Sigmoid colon (tissue), 6 donors: ENCODE measurements at regions not wholly inside any gene's neighbourhood (a gene's known extent, or its start where the extent isn't known, plus 50 kb on each side); places are given as distances from the start of the nearest gene placed in this dataset.
"Not testable (repeated sequence)": the region's sequence is repeated elsewhere in the genome, so short reads cannot be mapped to it uniquely, and the experiment has no call there.

ENCODE experiments used
- DNase-seq: peaks from one replicate; pipeline ENCODE4 v3.0.0-alpha.2; 2019
- H3K27ac ChIP-seq, 4 donors: fragments of 200-600 bp; sonication (generic); one replicate each; pipeline ENCODE4 v1.5.1; 2016 to 2019; ENCODE audit warnings: mild to moderate bottlenecking in 1 of 4
- H3K27me3 ChIP-seq, 3 donors: fragments of 200-600 bp; sonication (generic); one replicate each; pipeline ENCODE4 v1.5.1; 2019; ENCODE audit warnings: mild to moderate bottlenecking in 1 of 3
- H3K36me3 ChIP-seq, 4 donors: fragments of 200-600 bp; sonication (generic); one replicate each; pipeline ENCODE4 v1.5.1; 2016 to 2019
- H3K4me1 ChIP-seq, 4 donors: fragments of 200-600 bp; sonication (generic); one replicate each; pipeline ENCODE4 v1.5.1; 2017 to 2019
- H3K4me3 ChIP-seq, 4 donors: fragments of 200-600 bp; sonication (generic); one replicate each; pipeline ENCODE4 v1.5.1; 2017 to 2019; ENCODE audit warnings: mild to moderate bottlenecking in 2 of 4, moderate library complexity in 1 of 4
- H3K9me3 ChIP-seq, 4 donors: fragments of 200-600 bp in 3 of 4; sonication (generic) in 3 of 4; one replicate each; pipeline versions ENCODE4 v1.5.1 to v1.6.1; 2013 to 2019
- CTCF ChIP-seq, 4 experiments: fragments of 450-650 bp in 3 of 4; fragments of 200-600 bp in 1 of 4; IDR thresholded peaks; one replicate each; pipeline ENCODE4 v1.5.1; 2016 to 2019; ENCODE audit warnings: antibody characterized with exemption in 4 of 4, mild to moderate bottlenecking in 3 of 4, moderate library complexity in 2 of 4
- WGBS, 2 donors: extraction: QIAGEN DNeasy Blood & Tissue Kit; methylation state at CpG; one replicate each; pipeline ENCODE4 v1.1.7; 2013; 5-methylcytosine and 5-hydroxymethylcytosine counted together
- intact Hi-C: fragments of 100-400 bp; cut with DNase I; formaldehyde crosslinking; loops from one replicate; pipeline ENCODE4 v1.15.1; 2023
- donor health status: healthy with polysubstance abuse.
- donor health status: healthy.

GRCh38 chr4:9009792-9010191, 138.2 kb upstream of the HMX1 start:
- WGBS, 2 donors = 35 to 86% methylated on average over 4 of the region's 4 CpGs
- H3K4me3 ChIP-seq, H3K9me3 ChIP-seq, H3K4me1 ChIP-seq, H3K27me3 ChIP-seq, H3K27ac ChIP-seq, intact Hi-C loops, H3K36me3 ChIP-seq, DNase-seq: not testable (repeated sequence)

- 66 to 88% methylated on average over 3 to 4 of the region's 4 CpGs for WGBS, 2 donors
- H3K4me3 ChIP-seq, H3K9me3 ChIP-seq, H3K27me3 ChIP-seq, H3K4me1 ChIP-seq, DNase-seq, intact Hi-C loops, H3K36me3 ChIP-seq, H3K27ac ChIP-seq: not testable (repeated sequence)
These were observed 136.8 kb upstream of the HMX1 start for GRCh38 chr4:9008407-9008806.

DNA sequence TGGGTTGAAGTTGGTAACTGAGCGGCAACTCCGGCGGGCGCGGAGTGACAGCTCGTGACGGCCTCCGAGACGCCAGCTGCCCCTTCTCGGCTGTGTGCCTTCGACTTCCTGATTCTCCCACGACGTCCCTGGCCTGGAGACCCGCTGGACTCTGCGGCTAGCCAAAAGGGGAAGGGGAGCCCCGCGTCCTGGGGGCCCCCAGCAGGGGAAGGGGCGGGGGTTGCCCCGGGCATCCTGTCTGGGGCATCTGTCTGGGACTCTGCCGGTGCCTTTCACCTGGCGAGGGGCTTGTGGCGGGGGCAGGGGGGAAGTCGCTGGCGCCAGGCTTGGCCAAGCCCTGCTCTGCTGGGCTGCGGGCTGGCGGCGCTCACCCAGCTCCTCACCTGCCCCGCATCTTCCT, 129.5 kb upstream of the HMX1 start:
- not testable (repeated sequence) for H3K9me3 ChIP-seq, H3K36me3 ChIP-seq, H3K27ac ChIP-seq, DNase-seq, H3K4me1 ChIP-seq
- WGBS, 2 donors = 4% methylated on average over 28 of the region's 28 CpGs
- H3K4me3 ChIP-seq = peak overlapping the region in 2 of 4 donors; percentile 33 to 40
- intact Hi-C loops = loop anchor here (2.0 kb wide), 1 partner anchor 122 kb away; no protein-coding TSS in a partner anchor
- peaks cover 4 to 19% (median 7%) of the 10 kb centered on the region in 3 donors for H3K27me3 ChIP-seq

GRCh38 chr4:9000505-9001001, 128.9 kb upstream of the HMX1 start:
- not testable (repeated sequence) for DNase-seq, H3K4me1 ChIP-seq, H3K36me3 ChIP-seq, H3K9me3 ChIP-seq, H3K27ac ChIP-seq
- Histone ChIP-seq H3K27me3 (peaks cover 4 to 19% (median 7%) of the 10 kb centered on the region in 3 donors), H3K4me3 (peak overlapping the region in 3 of 4 donors; percentile 16 to 40 (median 33))
- peak in 2 of 4 experiments; percentile 44 to 89 for TF ChIP-seq CTCF (IDR thresholded peaks at IDR 0.05)
- WGBS, 2 donors = 2 to 3% methylated on average over 52 of the region's 52 CpGs
- intact Hi-C loops = loop anchor here (2.0 kb wide), 1 partner anchor 122 kb away; no protein-coding TSS in a partner anchor

DNA sequence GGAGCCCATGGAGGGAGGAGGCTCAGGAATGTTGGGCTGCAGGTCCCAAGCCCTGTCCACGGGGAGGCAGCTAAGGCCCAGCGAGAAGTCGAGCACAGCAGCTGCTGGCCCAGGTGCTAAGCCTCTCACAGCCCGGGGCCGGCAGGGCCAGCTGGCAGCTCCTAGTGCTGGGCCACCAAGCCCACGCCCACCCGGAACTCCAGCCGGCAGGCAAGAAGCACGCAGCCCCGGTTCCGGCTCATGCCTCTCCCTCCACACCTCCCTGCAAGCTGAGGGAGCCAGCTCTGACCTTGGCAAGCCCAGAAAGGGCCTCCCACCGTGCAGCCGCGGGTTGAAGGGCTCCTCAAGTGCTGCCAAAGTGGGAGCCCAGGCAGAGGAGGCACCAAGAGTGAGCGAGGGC, 121.3 kb upstream of the HMX1 start:
- H3K27me3 ChIP-seq, DNase-seq, H3K4me1 ChIP-seq, H3K9me3 ChIP-seq, H3K36me3 ChIP-seq, H3K27ac ChIP-seq, intact Hi-C loops, H3K4me3 ChIP-seq: not testable (repeated sequence)
- 75 to 84% methylated on average over 15 of the region's 15 CpGs for WGBS, 2 donors

DNA sequence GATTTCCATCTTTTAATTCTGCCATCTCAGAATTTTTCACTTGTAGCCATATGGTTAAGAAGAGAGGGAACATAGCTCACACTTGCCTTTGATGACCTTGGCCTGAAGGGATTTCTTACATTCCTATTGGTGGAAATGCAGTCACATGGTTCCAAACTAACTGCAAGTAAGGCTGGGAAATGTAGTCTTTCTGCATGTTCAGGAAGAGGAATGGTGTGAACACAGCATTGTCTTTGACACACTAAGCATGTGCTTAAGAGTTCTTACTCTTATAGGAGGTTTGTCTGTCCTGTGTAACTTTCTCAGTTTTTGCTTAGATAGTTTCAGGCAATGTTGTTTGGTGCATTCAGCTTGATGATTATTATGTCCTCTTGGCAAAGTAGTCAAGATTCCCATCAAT, 119.8 kb upstream of the HMX1 start:
- H3K27ac ChIP-seq, H3K9me3 ChIP-seq, intact Hi-C loops, DNase-seq, H3K4me3 ChIP-seq, H3K4me1 ChIP-seq, H3K27me3 ChIP-seq, H3K36me3 ChIP-seq: not testable (repeated sequence)

GRCh38 chr4:8990341-8990740, 118.7 kb upstream of the HMX1 start:
- DNase-seq, H3K36me3 ChIP-seq, H3K4me1 ChIP-seq, intact Hi-C loops, H3K4me3 ChIP-seq, H3K27me3 ChIP-seq, H3K9me3 ChIP-seq, H3K27ac ChIP-seq: not testable (repeated sequence)
- 89 to 90% methylated on average over 17 of the region's 18 CpGs for WGBS, 2 donors

GRCh38 chr4:8985786-8986185, 114.1 kb upstream of the HMX1 start:
- intact Hi-C loops, H3K36me3 ChIP-seq, H3K4me3 ChIP-seq, H3K9me3 ChIP-seq, DNase-seq, H3K27me3 ChIP-seq, H3K27ac ChIP-seq, H3K4me1 ChIP-seq: not testable (repeated sequence)
- WGBS, 2 donors = 93 to 94% methylated on average over 15 of the region's 15 CpGs

DNA sequence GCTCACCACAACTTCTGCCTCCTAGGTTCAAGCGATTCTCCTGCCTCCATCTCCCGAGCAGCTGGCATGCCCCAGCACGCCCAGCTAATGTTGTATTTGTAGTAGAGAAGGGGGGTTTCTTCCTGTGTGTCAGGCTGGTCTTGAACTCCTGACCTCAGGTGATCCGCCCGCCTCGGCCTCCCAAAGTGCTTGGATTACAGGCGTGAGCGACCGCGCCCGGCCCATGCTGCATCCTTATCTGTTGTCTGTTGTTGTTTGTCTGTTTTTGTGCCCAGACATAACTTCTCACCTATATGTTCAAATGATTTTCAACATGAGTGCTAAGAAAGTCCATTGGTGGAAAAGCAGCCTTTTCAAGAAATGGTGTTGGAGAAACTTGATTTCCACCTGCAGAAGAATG, 113.0 kb upstream of the HMX1 start:
- intact Hi-C loops, H3K27me3 ChIP-seq, H3K4me1 ChIP-seq, H3K4me3 ChIP-seq, H3K9me3 ChIP-seq, H3K27ac ChIP-seq, H3K36me3 ChIP-seq, DNase-seq: not testable (repeated sequence)
- 57 to 87% methylated on average over 11 of the region's 11 CpGs for WGBS, 2 donors

- H3K27ac ChIP-seq, intact Hi-C loops, H3K36me3 ChIP-seq, H3K4me1 ChIP-seq, DNase-seq, H3K27me3 ChIP-seq, H3K9me3 ChIP-seq, H3K4me3 ChIP-seq: not testable (repeated sequence)
- WGBS, 2 donors = 91 to 93% methylated on average over 12 of the region's 12 CpGs
These were observed 112.3 kb upstream of the HMX1 start for GRCh38 chr4:8983921-8984320.

- 56 to 78% methylated on average over 24 of the region's 24 CpGs for WGBS, 2 donors
- DNase-seq, H3K27ac ChIP-seq, H3K36me3 ChIP-seq, H3K9me3 ChIP-seq, H3K4me1 ChIP-seq, intact Hi-C loops, H3K4me3 ChIP-seq, H3K27me3 ChIP-seq: not testable (repeated sequence)
These were observed 105.0 kb upstream of the HMX1 start for GRCh38 chr4:8976466-8977128.

GRCh38 chr4:8972635-8973034, 101.0 kb upstream of the HMX1 start:
- DNase-seq, H3K36me3 ChIP-seq, intact Hi-C loops, H3K27me3 ChIP-seq, H3K27ac ChIP-seq, H3K9me3 ChIP-seq, H3K4me3 ChIP-seq, H3K4me1 ChIP-seq: not testable (repeated sequence)
- 89% methylated on average over 7 of the region's 7 CpGs for WGBS, 2 donors
